HepG2 (cell line): ENCODE measurements at regions not wholly inside any gene's neighbourhood (a gene's known extent, or its start where the extent isn't known, plus 50 kb on each side); places are given as distances from the start of the nearest gene placed in this dataset.

Source experiments
- FIP1L1 ChIP-seq: fragments of 200-400 bp; formaldehyde crosslinking; IDR thresholded peaks from 2 replicates; pipeline ENCODE4 v1.6.1; 2018; ENCODE audit warnings: low read depth, mild to moderate bottlenecking, low read length, moderate library complexity, borderline replicate concordance; ENCODE audit not compliant: insufficient read depth
- GPN1 ChIP-seq: sonication (generic); formaldehyde crosslinking; IDR thresholded peaks from 2 replicates; pipeline ENCODE4 v1.5.1; 2020; ENCODE audit warnings: missing genetic modification reagents, borderline replicate concordance
- GRHL1 ChIP-seq: sonication (generic); formaldehyde crosslinking; conservative IDR thresholded peaks from 2 replicates; pipeline ENCODE4 v1.8.0; 2022; ENCODE audit warnings: missing genetic modification reagents
- LRRFIP1 ChIP-seq: sonication (generic); formaldehyde crosslinking; conservative IDR thresholded peaks from 2 replicates; pipeline ENCODE4 v1.4.0; 2020; ENCODE audit warnings: missing genetic modification reagents
- NFE2 ChIP-seq: sonication (generic); formaldehyde crosslinking; IDR thresholded peaks from 2 replicates; pipeline ENCODE4 v1.4.0; 2020; ENCODE audit warnings: missing genetic modification reagents
- RBM22 ChIP-seq: fragments of 200-400 bp; formaldehyde crosslinking; optimal IDR thresholded peaks from 2 replicates; pipeline ENCODE3; 2017; ENCODE audit warnings: mild to moderate bottlenecking, low read length, moderate library complexity
- YEATS4 ChIP-seq: sonication (generic); formaldehyde crosslinking; IDR thresholded peaks from 2 replicates; pipeline ENCODE4 v1.4.0; 2020; ENCODE audit warnings: missing genetic modification reagents, borderline replicate concordance
- ZBTB10 ChIP-seq: sonication (generic); formaldehyde crosslinking; IDR thresholded peaks from 2 replicates; pipeline ENCODE4 v1.4.0; 2020; ENCODE audit warnings: missing genetic modification reagents, borderline replicate concordance
- ZBTB43 ChIP-seq: sonication (generic); formaldehyde crosslinking; conservative IDR thresholded peaks from 2 replicates; pipeline ENCODE4 v1.4.0; 2020; ENCODE audit warnings: missing genetic modification reagents
- ZNF432 ChIP-seq: sonication (generic); formaldehyde crosslinking; IDR thresholded peaks from 2 replicates; pipeline ENCODE4 v1.5.0; 2020; ENCODE audit warnings: missing genetic modification reagents, mild to moderate bottlenecking, borderline replicate concordance

- TF ChIP-seq ZBTB10 (CRISPR knock-in tag) (no peak), ZBTB43 (CRISPR knock-in tag) (no peak), YEATS4 (CRISPR knock-in tag) (no peak), RBM22 (no peak), GRHL1 (CRISPR knock-in tag) (no peak), GPN1 (no peak), NFE2 (CRISPR knock-in tag) (no peak), LRRFIP1 (no peak), FIP1L1 (no peak), ZNF432 (CRISPR knock-in tag) (no peak)
- TF ChIP-seq, all 625 proteins: peak for 0
Measured at GRCh38 chrY:21178281-21178680, 332.9 kb upstream of the RBMY1B start (continued).
